ENCODE measurements at regions not wholly inside any gene's neighbourhood (a gene's known extent, or its start where the extent isn't known, plus 50 kb on each side); places are given as distances from the start of the nearest gene placed in this dataset.

DNA sequence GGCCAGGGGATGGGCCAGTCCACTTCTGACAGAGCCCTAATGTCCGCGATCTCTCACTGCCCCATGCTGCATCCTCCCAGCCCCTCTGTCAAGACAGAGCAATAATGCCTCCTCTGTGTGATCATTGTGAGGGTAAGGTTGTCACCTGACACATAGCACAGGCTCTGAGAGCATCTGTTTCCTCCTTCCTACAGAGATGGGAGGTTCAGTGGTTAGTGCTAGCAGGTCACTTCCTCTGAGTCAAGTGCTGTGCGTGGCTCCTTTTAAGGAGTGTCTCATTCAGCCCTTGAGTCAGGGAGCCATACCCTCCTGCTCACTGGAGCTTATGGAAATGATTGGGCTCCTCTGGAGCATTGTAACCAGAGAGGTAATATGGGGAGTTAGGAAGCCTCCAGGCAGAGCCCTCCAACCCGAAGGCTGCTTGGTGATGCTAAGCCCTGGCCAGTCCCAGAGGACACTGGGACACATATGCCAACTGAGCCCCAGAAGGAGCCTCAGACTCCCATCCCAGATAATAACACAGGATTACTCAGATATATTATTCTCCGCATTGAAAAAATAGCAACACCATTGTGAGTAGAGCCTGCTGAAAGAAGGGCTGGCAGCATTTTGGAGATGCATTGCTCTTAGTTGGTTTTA, 189.0 kb downstream of the GALNT1 start:
- no peak overlapping the region for H3K4me3 ChIP-seq (ENCODE audit: low read depth, low read length)
- DNase-seq (ENCODE audit: low read depth, low spot score) = no peak
- in situ Hi-C loops (cut with HindIII; ENCODE audit: low sequenced_read_pairs) = no loop called here
- TF ChIP-seq, protein P1, sequence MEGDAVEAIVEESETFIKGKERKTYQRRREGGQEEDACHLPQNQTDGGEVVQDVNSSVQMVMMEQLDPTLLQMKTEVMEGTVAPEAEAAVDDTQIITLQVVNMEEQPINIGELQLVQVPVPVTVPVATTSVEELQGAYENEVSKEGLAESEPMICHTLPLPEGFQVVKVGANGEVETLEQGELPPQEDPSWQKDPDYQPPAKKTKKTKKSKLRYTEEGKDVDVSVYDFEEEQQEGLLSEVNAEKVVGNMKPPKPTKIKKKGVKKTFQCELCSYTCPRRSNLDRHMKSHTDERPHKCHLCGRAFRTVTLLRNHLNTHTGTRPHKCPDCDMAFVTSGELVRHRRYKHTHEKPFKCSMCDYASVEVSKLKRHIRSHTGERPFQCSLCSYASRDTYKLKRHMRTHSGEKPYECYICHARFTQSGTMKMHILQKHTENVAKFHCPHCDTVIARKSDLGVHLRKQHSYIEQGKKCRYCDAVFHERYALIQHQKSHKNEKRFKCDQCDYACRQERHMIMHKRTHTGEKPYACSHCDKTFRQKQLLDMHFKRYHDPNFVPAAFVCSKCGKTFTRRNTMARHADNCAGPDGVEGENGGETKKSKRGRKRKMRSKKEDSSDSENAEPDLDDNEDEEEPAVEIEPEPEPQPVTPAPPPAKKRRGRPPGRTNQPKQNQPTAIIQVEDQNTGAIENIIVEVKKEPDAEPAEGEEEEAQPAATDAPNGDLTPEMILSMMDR (IDR thresholded peaks at IDR 0.05; ENCODE audit: low read depth, low read length) = no peak

DNA sequence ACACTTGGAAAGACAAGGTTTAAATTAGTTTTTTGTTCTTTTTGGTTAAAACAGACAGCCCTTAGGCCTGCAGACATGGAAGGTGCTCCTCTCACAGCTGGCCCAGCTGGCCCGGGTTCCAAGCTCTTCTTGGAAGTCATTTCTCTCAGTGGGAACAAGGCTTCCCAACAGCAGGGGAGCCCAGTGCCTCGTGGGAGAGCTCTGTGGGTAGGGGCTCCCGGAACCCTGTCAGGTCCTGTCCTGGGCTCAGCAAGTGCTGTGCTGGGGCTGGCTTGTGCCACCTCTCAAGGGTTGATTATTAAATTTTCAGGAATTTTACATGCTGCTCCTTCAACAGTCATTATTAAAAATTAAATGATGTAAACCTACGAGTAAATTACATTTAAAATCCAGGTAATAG, 189.6 kb downstream of the GALNT1 start:
- in situ Hi-C loops (cut with HindIII; ENCODE audit: low sequenced_read_pairs) = no loop called here
- DNase-seq (ENCODE audit: low read depth, low spot score) = no peak
- no peak overlapping the region for H3K4me3 ChIP-seq (ENCODE audit: low read depth, low read length)
- TF ChIP-seq, protein P1 (IDR thresholded peaks at IDR 0.05; ENCODE audit: low read depth, low read length) = no peak

DNA sequence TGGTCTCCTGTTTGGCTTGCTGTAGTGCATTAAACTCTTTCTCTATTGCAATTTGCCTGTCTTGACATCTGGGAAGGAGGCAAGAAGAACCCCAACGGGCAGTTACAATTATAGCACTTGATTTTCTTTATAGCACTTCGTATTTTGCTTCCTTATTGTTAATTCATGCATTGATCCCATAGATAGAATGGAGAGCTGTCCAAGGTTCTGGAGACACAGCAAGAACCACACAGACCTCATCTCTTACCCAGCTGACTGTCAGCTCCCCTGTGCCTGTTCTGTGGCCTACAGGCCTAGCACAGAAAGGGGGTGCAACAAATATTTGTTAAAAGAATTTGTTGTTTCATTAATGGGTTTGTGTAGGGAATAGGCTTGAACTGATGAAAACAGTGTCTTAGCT, 194.3 kb downstream of the GALNT1 start:
- in situ Hi-C loops (cut with HindIII; ENCODE audit: low sequenced_read_pairs) = no loop called here

DNA sequence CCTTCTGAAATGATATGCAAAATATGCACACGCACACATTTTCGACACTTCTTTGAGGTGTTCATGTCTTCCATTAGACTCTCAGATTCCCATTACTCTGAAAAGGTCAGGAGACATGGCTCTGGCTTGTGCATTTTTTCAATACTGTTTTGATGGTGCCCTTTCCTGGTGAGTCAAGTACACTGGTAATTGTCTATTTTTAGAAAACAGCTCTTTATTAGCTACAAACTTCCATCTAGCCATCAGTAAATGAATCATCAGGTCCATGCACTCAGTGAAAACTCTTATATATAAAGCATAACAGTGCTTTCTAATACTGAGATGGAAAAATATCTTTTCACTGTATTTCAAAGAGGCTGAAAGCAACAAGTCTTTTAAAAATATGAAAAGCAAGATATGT, 194.9 kb downstream of the GALNT1 start:
- TF ChIP-seq, protein P1 (IDR thresholded peaks at IDR 0.05; ENCODE audit: low read depth, low read length) = no peak
- in situ Hi-C loops (cut with HindIII; ENCODE audit: low sequenced_read_pairs) = no loop called here
- no peak overlapping the region for H3K4me3 ChIP-seq (ENCODE audit: low read depth, low read length)
- no peak for DNase-seq (ENCODE audit: low read depth, low spot score)

More for the DNA sequence above, 194.3 kb downstream of the GALNT1 start:
- H3K4me3 ChIP-seq (ENCODE audit: low read depth, low read length) = no peak overlapping the region
- TF ChIP-seq, protein P1 (IDR thresholded peaks at IDR 0.05; ENCODE audit: low read depth, low read length) = no peak
- peak; percentile 21 for DNase-seq (ENCODE audit: low read depth, low spot score)

DNA sequence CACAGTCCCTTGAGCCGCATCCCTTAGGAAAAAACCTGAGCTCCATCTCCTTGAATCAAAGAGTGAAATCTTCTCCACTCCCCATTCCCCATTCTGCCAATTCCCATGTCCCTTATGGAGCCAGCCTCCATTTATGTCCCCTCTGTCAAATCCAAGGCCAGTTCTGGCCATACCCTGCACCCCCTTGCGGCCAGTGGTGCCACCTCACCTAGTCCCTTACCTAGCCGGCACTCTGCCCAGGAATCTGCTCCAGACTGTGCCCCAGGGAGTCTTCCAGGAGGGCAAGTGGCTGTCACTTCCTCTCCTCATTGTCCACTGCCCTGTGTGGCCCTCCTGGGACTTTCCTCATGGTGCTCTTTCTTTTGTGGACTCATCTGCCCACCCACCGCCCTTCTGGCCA, 195.4 kb upstream of the RMP24 start:
- in situ Hi-C loops (cut with HindIII; ENCODE audit: low sequenced_read_pairs) = no loop called here
- TF ChIP-seq, protein P1 (IDR thresholded peaks at IDR 0.05; ENCODE audit: low read depth, low read length) = no peak
- DNase-seq (ENCODE audit: low read depth, low spot score) = no peak
- no peak overlapping the region for H3K4me3 ChIP-seq (ENCODE audit: low read depth, low read length)

DNA sequence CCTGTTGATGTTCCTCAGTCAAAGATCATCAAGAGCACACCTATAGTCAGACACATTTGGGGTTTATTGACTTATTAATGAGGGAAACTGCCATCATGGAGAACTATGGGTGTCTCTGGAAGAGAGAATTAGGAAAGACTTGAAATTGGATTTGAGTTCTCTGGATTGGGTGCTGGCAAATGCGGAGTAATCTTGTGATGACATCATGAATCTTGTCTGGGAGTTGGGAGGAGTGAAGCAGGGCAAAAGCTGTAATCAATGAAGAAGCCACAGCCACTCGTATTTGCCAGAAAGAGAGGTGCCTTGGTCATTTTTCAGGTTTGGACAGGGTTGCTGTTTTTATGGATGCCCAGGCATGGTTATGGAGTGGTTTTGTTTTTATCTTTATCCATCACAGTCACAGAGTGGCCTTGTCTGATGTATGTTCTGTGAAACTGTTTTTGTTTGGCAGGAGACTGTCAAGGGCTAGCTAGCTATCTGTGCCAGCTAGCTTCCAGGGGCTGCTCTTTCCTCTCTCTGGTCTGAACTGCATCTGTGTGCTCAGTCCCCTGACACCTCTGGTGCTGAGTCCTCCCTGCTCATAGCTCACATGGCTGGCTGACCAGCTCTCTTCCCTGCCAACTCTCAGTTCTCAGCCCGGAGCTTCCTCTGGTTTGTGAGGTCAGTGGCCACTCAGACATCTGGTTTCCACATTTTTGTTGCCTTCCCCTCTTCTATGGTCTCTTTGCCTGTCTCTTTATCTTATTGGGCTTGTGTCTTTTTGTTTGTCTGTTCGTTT, 193.4 kb upstream of the RMP24 start:
- TF ChIP-seq, protein P1 (IDR thresholded peaks at IDR 0.05; ENCODE audit: low read depth, low read length) = no peak
- DNase-seq (ENCODE audit: low read depth, low spot score) = no peak
- in situ Hi-C loops (cut with HindIII; ENCODE audit: low sequenced_read_pairs) = no loop called here
- no peak overlapping the region for H3K4me3 ChIP-seq (ENCODE audit: low read depth, low read length)
